PC-9 (cell line): ENCODE measurements at regions not wholly inside any gene's neighbourhood (a gene's known extent, or its start where the extent isn't known, plus 50 kb on each side); places are given as distances from the start of the nearest gene placed in this dataset.

Experiments
- BruUV-seq: library from RNA; stranded (reverse); fragments of 400-500 nt; replicated peaks from 2 replicates; lab custom pipeline; 2021; lab: Mats Ljungman, UMichigan
- CTCF ChIA-PET: fragments of 300-600 bp; sonication (Branson Sonifier 250); formaldehyde crosslinking; loops from one replicate; lab custom pipeline; 2022; ENCODE audit warnings: antibody characterized with exemption; lab: Charles Lee
- POLR2A ChIA-PET: fragments of 300-600 bp; sonication (Branson Sonifier 250); formaldehyde crosslinking; loops from one replicate; lab custom pipeline; 2022; ENCODE audit warnings: antibody characterized with exemption; ENCODE audit not compliant: unreplicated experiment; lab: Charles Lee
- DNase-seq, 2 experiments: peaks; one replicate each; pipeline versions ENCODE4 v3.0.0 to v3.0.0-alpha.2; 2015 to 2022; ENCODE audit warnings: mixed read lengths in 1 of 2
- H2AFZ ChIP-seq: fragments of 200-600 bp; sonication (generic); 2 replicates; pipeline ENCODE4 v1.8.1; 2017; ENCODE audit warnings: antibody characterized with exemption
- H3F3A ChIP-seq: fragments of 200-600 bp; sonication (generic); 2 replicates; pipeline ENCODE4 v1.8.1; 2017; ENCODE audit warnings: antibody characterized with exemption, mild to moderate bottlenecking, low read depth; ENCODE audit not compliant: insufficient read depth
- H3K27ac ChIP-seq: fragments of 200-600 bp; sonication (generic); 2 replicates; pipeline ENCODE4 v1.6.1; 2016; ENCODE audit warnings: mixed run types
- H3K27me3 ChIP-seq: fragments of 200-600 bp; sonication (generic); 2 replicates; pipeline ENCODE4 v1.6.1; 2016; ENCODE audit warnings: low read depth, mixed run types; ENCODE audit not compliant: insufficient read depth
- H3K36me3 ChIP-seq: fragments of 200-600 bp; sonication (generic); 2 replicates; pipeline ENCODE4 v1.6.1; 2016; ENCODE audit warnings: low read depth, mixed run types
- H3K4me1 ChIP-seq: fragments of 200-600 bp; sonication (generic); replicated peaks from 2 replicates; pipeline ENCODE4 v1.6.1; 2016; ENCODE audit warnings: mixed run types; ENCODE audit not compliant: insufficient read depth
- H3K4me2 ChIP-seq: fragments of 200-600 bp; sonication (generic); 2 replicates; pipeline ENCODE4 v1.6.1; 2017; ENCODE audit warnings: mixed run types
- H3K4me3 ChIP-seq: fragments of 200-600 bp; sonication (generic); 2 replicates; pipeline ENCODE4 v1.6.1; 2016; ENCODE audit warnings: mixed run types
- H3K79me2 ChIP-seq: fragments of 200-600 bp; sonication (generic); 2 replicates; pipeline ENCODE4 v1.6.1; 2017; ENCODE audit warnings: low read depth, mixed run types
- H3K9me2 ChIP-seq: fragments of 200-600 bp; sonication (generic); 2 replicates; pipeline ENCODE4 v1.8.1; 2017; ENCODE audit warnings: mild to moderate bottlenecking; ENCODE audit not compliant: insufficient read depth
- H3K9me3 ChIP-seq: fragments of 200-600 bp; sonication (generic); 2 replicates; pipeline ENCODE4 v1.8.1; 2016; ENCODE audit warnings: low read depth; ENCODE audit not compliant: insufficient read depth
- H4K20me1 ChIP-seq: fragments of 200-600 bp; sonication (generic); 2 replicates; pipeline ENCODE4 v1.8.1; 2017; ENCODE audit not compliant: insufficient read depth
- CTCF ChIP-seq: fragments of 200-600 bp; sonication (generic); conservative IDR thresholded peaks from 2 replicates; pipeline ENCODE4 v1.6.1; 2017; ENCODE audit warnings: mixed run types, antibody characterized with exemption, mild to moderate bottlenecking, moderate library complexity
- EZH2 ChIP-seq: fragments of 200-600 bp; sonication (generic); IDR thresholded peaks from 2 replicates; pipeline ENCODE4 v1.8.0; 2017; ENCODE audit warnings: antibody characterized with exemption, low read depth
- intact Hi-C: fragments of 100-400 bp; cut with micrococcal nuclease; formaldehyde crosslinking; loops from one replicate; pipeline ENCODE4 v1.10.0; 2022; ENCODE audit not compliant: unreplicated experiment

- no TSS peak for BruUV-seq
- Histone ChIP-seq H3K9me3 (peaks cover 10% of the 10 kb centered on the region; the same call in 1 of the 2 replicates), H2AFZ (no peak overlapping the region), H3F3A (no peaks in the 10 kb centered on the region), H3K27me3 (no peaks in the 10 kb centered on the region), H3K4me3 (no peak overlapping the region), H3K79me2 (no peaks in the 10 kb centered on the region), H3K36me3 (no peaks in the 10 kb centered on the region), H3K9me2 (no peaks in the 10 kb centered on the region), H3K4me1 (no peaks in the 10 kb centered on the region), H4K20me1 (no peaks in the 10 kb centered on the region), H3K4me2 (no peak overlapping the region), H3K27ac (no peak overlapping the region)
- no peak for DNase-seq
- no peak for TF ChIP-seq EZH2
- TF ChIP-seq CTCF, result no peak
- POLR2A ChIA-PET, result no interaction called here
- CTCF ChIA-PET, result interaction anchor here (0.5 kb wide), 1 partner anchor 38 kb away, joined by 3 read pairs; no protein-coding TSS in a partner anchor
- intact Hi-C loops, result no loop called here
These were observed 88.7 kb upstream of the ATP8B1 start for GRCh38 chr18:57891707-57892391.

- no peak for DNase-seq
- CTCF ChIA-PET, result no interaction called here
- H3K79me2 ChIP-seq, result no peaks in the 10 kb centered on the region
- TF ChIP-seq EZH2 (no peak), CTCF (no peak)
- no TSS peak for BruUV-seq
- H3K4me3 ChIP-seq, result no peak overlapping the region
- no peak overlapping the region for H3K4me2 ChIP-seq
- H3K4me1 ChIP-seq, result no peaks in the 10 kb centered on the region; the same call in 1 of the 2 replicates
- H3K27ac ChIP-seq, result no peak overlapping the region
- intact Hi-C loops, result no loop called here
- no peaks in the 10 kb centered on the region for H3K36me3 ChIP-seq
- no peaks in the 10 kb centered on the region for H3F3A ChIP-seq
- no peaks in the 10 kb centered on the region for H3K27me3 ChIP-seq
- POLR2A ChIA-PET, result interaction anchor here (0.7 kb wide), 1 partner anchor 76 kb away, joined by 6 read pairs; no protein-coding TSS in a partner anchor
- H4K20me1 ChIP-seq, result no peaks in the 10 kb centered on the region
- no peak overlapping the region for H2AFZ ChIP-seq
- H3K9me3 ChIP-seq, result peaks cover 10% of the 10 kb centered on the region; the same call in 1 of the 2 replicates
- H3K9me2 ChIP-seq, result no peaks in the 10 kb centered on the region
These were observed 87.2 kb upstream of the ATP8B1 start for GRCh38 chr18:57890266-57890665.

- Histone ChIP-seq H3F3A (no peaks in the 10 kb centered on the region), H4K20me1 (no peaks in the 10 kb centered on the region), H3K4me3 (no peak overlapping the region), H2AFZ (no peak overlapping the region), H3K27me3 (no peaks in the 10 kb centered on the region), H3K4me2 (no peak overlapping the region), H3K9me2 (no peaks in the 10 kb centered on the region), H3K27ac (no peak overlapping the region), H3K4me1 (no peaks in the 10 kb centered on the region; the same call in 1 of the 2 replicates), H3K79me2 (no peaks in the 10 kb centered on the region), H3K36me3 (no peaks in the 10 kb centered on the region), H3K9me3 (peaks cover 10% of the 10 kb centered on the region; the same call in 1 of the 2 replicates)
- POLR2A ChIA-PET, result no interaction called here
- DNase-seq, result no peak
- TF ChIP-seq EZH2, result no peak
- no peak for TF ChIP-seq CTCF
- no TSS peak for BruUV-seq
- intact Hi-C loops, result no loop called here
- CTCF ChIA-PET, result no interaction called here
These were observed 86.7 kb upstream of the ATP8B1 start for GRCh38 chr18:57889841-57890240.
